ENCODE measurements at regions not wholly inside any gene's neighbourhood (a gene's known extent, or its start where the extent isn't known, plus 50 kb on each side); places are given as distances from the start of the nearest gene placed in this dataset.

DNA sequence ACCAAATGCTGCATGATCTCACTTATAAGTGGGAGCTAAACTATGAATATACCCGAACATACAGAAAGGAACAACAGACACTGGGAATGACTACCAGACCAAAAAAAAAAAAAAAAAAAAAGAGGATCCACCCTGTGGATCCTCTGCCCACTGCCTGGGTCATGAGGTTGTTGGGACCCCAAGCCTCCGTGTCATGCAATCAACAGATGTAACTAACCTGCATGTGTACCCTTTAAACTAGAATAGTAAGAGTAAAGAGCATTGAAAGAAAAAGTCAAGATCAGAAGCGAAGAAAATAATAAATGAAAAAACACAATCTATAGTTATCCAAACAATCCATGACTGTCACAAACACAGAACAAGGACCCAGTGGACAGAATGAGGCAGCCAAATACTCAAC, 109.5 kb upstream of the TOP3B start:
- no peak for ATAC-seq

DNA sequence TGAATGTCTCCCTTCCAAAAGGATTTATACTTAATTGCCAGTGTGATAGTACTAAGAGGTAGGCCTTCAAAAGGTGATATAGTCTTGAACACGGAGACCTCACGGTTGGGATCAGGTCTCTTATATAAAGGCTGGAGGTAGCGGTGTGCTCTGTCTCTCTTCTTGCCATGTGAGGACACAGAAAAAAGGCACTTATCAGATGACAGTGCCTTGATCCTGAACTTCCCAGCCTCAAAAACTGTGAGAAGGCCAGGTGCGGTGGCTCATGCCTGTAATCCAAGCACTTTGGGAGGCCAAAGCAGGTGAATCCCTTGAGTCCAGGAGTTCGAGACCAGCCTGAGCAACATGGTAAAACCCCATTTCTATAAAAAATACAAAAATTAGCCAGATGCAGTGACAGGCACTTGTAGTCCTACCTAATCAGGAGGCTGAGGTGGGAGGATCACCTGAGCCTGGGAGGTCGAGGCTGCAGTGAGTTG, 108.9 kb upstream of the TOP3B start:
- TF ChIP-seq, protein P1, sequence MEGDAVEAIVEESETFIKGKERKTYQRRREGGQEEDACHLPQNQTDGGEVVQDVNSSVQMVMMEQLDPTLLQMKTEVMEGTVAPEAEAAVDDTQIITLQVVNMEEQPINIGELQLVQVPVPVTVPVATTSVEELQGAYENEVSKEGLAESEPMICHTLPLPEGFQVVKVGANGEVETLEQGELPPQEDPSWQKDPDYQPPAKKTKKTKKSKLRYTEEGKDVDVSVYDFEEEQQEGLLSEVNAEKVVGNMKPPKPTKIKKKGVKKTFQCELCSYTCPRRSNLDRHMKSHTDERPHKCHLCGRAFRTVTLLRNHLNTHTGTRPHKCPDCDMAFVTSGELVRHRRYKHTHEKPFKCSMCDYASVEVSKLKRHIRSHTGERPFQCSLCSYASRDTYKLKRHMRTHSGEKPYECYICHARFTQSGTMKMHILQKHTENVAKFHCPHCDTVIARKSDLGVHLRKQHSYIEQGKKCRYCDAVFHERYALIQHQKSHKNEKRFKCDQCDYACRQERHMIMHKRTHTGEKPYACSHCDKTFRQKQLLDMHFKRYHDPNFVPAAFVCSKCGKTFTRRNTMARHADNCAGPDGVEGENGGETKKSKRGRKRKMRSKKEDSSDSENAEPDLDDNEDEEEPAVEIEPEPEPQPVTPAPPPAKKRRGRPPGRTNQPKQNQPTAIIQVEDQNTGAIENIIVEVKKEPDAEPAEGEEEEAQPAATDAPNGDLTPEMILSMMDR (IDR thresholded peaks at IDR 0.05), result no peak
- intact Hi-C loops (cut with DNase I), result no loop called here
- Histone ChIP-seq H3K9me3 (no peaks in the 10 kb centered on the region), H3K4me1 (no peaks in the 10 kb centered on the region), H3K4me3 (no peak overlapping the region), H3K27ac (no peak overlapping the region), H3K27me3 (ENCODE audit: insufficient read depth in 3 of 3, low read length in 2 of 3) (peaks cover 0 to 47% (median 0%) of the 10 kb centered on the region in 3 donors), H3K36me3 (ENCODE audit: insufficient read depth in 1 of 2, low read depth in 1 of 2) (no peaks in the 10 kb centered on the region)
- no peak for DNase-seq
- WGBS, 3 donors, result 83 to 86% (median 86%) methylated on average over 6 of the region's 6 CpGs
- ATAC-seq, result no peak

More for the DNA sequence above, 109.5 kb upstream of the TOP3B start:
- TF ChIP-seq, protein P1 (IDR thresholded peaks at IDR 0.05), result no peak
- Histone ChIP-seq H3K4me1 (no peaks in the 10 kb centered on the region), H3K4me3 (no peak overlapping the region), H3K27me3 (ENCODE audit: insufficient read depth in 3 of 3, low read length in 2 of 3) (peaks cover 0 to 42% (median 0%) of the 10 kb centered on the region in 3 donors), H3K27ac (no peak overlapping the region), H3K9me3 (no peaks in the 10 kb centered on the region), H3K36me3 (ENCODE audit: insufficient read depth in 1 of 2, low read depth in 1 of 2) (no peaks in the 10 kb centered on the region)
- DNase-seq, result no peak
- 82 to 88% (median 85%) methylated on average over 3 of the region's 3 CpGs for WGBS, 3 donors
- intact Hi-C loops (cut with DNase I), result no loop called here

DNA sequence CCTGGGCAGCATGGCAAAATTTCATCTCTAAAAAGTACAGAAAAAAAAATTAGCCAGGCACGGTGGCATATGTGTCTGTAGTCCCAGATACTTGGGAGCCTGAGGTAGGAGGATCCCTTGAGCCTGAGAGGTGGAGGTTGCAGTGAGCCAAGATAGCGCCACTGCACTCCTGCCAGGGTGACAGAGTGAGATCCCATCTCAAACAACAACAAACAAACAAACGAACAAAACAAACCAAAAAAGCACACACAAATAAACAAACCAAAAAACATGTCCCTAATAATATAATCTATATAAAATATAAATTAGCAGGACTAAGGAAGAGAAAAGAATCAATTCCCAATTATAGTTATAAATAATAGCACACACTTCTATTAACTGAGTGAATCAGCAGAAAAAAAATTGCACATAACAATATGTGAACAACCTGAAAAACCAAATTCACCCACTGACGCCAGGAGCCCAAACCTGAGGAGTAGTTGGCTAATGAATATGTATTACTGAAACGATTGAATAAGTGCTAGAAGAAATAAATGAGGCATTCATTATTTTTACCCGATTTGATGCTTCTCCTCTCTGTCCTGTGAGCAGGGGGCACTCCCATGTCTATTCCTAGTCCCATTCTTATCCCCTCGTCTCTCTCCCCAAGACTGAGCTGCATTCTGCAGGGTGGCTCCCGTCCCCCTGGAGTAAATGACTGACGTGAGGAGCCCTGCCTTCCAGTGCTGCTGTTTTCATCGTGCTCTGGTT, 108.2 kb upstream of the TOP3B start:
- Histone ChIP-seq H3K36me3 (ENCODE audit: insufficient read depth in 1 of 2, low read depth in 1 of 2) (no peaks in the 10 kb centered on the region), H3K4me1 (no peaks in the 10 kb centered on the region), H3K27ac (no peak overlapping the region), H3K4me3 (no peak overlapping the region), H3K27me3 (ENCODE audit: insufficient read depth in 3 of 3, low read length in 2 of 3) (peaks cover 0 to 47% (median 0%) of the 10 kb centered on the region in 3 donors), H3K9me3 (no peaks in the 10 kb centered on the region)
- DNase-seq (no peak), ATAC-seq (no peak)
- TF ChIP-seq, protein P1 (IDR thresholded peaks at IDR 0.05), result no peak
- 47 to 53% (median 52%) methylated on average over 10 of the region's 10 CpGs for WGBS, 3 donors
- intact Hi-C loops (cut with DNase I), result no loop called here

DNA sequence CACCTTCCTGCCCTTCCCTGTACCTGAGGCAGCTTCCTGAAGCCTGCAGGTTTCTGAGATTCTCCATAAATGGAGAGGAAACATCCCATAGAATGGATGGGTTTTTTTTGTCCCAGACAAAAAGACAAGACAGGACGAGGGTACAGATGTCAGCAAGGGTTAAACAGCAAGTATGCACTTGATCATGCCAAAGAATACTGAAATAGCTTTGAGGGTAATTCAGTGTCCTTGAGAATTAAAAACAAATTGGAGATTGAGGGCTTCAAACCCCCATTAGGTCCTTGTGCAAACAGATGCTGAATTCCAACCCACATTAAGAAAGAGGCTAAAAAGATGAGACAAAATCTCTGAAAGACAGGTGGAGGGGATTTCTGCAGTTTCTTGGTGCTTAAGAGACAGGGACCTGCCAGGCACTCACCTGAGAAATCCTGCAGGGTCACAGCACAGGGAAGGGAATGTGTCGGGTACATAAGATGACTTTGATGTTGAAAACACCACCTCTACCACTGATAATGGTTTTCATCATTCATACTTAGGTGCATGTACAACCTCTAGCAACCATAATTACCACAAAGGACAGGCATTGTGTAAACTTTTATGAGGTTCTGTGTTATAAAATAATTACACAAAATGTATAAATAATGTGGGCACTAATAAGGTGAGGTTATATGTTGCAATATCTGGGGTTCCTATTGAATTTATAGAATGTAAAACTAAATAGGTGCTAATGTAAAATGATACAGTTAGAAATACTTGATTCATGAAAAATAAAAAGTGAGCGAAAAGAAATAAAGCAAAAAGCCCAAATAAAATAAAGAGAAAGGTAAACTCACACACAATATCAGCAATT, 107.1 kb upstream of the TOP3B start:
- Histone ChIP-seq H3K4me1 (no peaks in the 10 kb centered on the region), H3K9me3 (no peaks in the 10 kb centered on the region), H3K36me3 (ENCODE audit: insufficient read depth in 1 of 2, low read depth in 1 of 2) (no peaks in the 10 kb centered on the region), H3K27me3 (ENCODE audit: insufficient read depth in 3 of 3, low read length in 2 of 3) (peaks cover 0 to 40% (median 0%) of the 10 kb centered on the region in 3 donors), H3K4me3 (no peak overlapping the region), H3K27ac (no peak overlapping the region)
- 61 to 70% (median 70%) methylated on average over 3 of the region's 3 CpGs for WGBS, 3 donors
- TF ChIP-seq, protein P1 (IDR thresholded peaks at IDR 0.05), result no peak
- intact Hi-C loops (cut with DNase I), result no loop called here
- no peak for DNase-seq
- no peak for ATAC-seq

All from psoas muscle (tissue), 7 donors.